Gastroesophageal sphincter (tissue), 3 donors: ENCODE measurements at regions not wholly inside any gene's neighbourhood (a gene's known extent, or its start where the extent isn't known, plus 50 kb on each side); places are given as distances from the start of the nearest gene placed in this dataset.

ENCODE experiments used
- POLR2A ChIP-seq, 2 donors: fragments of 450-650 bp; IDR thresholded peaks; one replicate each; pipeline ENCODE4 v1.6.1; 2017; ENCODE audit warnings: antibody characterized with exemption in 2 of 2, mild to moderate bottlenecking in 2 of 2, moderate library complexity in 1 of 2
- TF ChIP-seq, protein P1 (sequence below), 4 experiments: fragments of 200-600 bp in 2 of 4; fragments of 450-650 bp in 2 of 4; sonication (generic) in 1 of 4; IDR thresholded peaks; one replicate each; pipeline ENCODE4 v1.5.1; 2017 to 2019; ENCODE audit warnings: antibody characterized with exemption in 4 of 4, mild to moderate bottlenecking in 2 of 4, moderate library complexity in 2 of 4

DNA sequence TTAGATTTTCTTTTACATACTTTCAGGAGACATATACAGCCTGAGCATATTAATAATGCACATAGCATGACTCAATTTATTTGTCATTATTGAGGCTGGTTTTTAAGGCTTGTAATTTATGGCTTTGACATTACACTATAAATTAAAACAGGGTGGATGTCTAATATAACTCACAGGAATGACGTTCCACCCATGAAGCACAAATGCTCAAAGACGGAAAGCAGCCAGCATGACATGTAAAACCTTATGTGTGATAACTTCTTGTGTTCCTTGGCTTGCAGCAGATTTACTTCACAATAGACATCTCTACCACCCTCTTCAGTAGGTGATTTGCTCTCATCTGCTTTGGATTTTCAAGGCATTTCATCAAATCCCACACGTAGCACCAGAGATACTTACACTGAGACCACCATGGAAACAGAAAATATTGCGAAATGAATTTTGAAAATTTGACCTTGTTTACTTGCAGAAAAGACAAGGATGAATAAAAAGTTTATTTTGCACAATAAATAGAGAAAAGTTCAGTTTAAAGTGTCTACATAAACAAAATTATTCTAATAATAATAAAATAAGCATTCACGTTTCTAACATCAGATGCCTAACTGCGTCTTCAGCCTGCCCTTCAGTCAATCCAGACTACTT lies 64.7 kb upstream of the BTC start:
- TF ChIP-seq, protein P1, sequence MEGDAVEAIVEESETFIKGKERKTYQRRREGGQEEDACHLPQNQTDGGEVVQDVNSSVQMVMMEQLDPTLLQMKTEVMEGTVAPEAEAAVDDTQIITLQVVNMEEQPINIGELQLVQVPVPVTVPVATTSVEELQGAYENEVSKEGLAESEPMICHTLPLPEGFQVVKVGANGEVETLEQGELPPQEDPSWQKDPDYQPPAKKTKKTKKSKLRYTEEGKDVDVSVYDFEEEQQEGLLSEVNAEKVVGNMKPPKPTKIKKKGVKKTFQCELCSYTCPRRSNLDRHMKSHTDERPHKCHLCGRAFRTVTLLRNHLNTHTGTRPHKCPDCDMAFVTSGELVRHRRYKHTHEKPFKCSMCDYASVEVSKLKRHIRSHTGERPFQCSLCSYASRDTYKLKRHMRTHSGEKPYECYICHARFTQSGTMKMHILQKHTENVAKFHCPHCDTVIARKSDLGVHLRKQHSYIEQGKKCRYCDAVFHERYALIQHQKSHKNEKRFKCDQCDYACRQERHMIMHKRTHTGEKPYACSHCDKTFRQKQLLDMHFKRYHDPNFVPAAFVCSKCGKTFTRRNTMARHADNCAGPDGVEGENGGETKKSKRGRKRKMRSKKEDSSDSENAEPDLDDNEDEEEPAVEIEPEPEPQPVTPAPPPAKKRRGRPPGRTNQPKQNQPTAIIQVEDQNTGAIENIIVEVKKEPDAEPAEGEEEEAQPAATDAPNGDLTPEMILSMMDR (IDR thresholded peaks at IDR 0.05) = no peak
- no peak for TF ChIP-seq POLR2A (IDR thresholded peaks at IDR 0.05)
